ENCODE measurements at regions not wholly inside any gene's neighbourhood (a gene's known extent, or its start where the extent isn't known, plus 50 kb on each side); places are given as distances from the start of the nearest gene placed in this dataset.
A peak's percentile ranks its signal among the peaks of the same experiment; 100 is the strongest.

- TF ChIP-seq GATA3 (IDR thresholded peaks at IDR 0.05; ENCODE audit: low read depth, low read length) (no peak), GATA2 (IDR thresholded peaks at IDR 0.05; ENCODE audit: low read depth, low read length) (no peak)
These were observed 708.1 kb upstream of the RGMB start for GRCh38 chr5:98065261-98065909.

- TF ChIP-seq GATA2 (IDR thresholded peaks at IDR 0.05; ENCODE audit: low read depth, low read length) (no peak), GATA3 (IDR thresholded peaks at IDR 0.05; ENCODE audit: low read depth, low read length) (no peak)
These were observed 706.6 kb upstream of the RGMB start for GRCh38 chr5:98066910-98067309.

GRCh38 chr5:98069876-98070512, 703.5 kb upstream of the RGMB start:
- TF ChIP-seq GATA3 (IDR thresholded peaks at IDR 0.05; ENCODE audit: low read depth, low read length), result no peak
- TF ChIP-seq GATA2 (IDR thresholded peaks at IDR 0.05; ENCODE audit: low read depth, low read length), result no peak

GRCh38 chr5:98072921-98073320, 700.5 kb upstream of the RGMB start:
- no peak for TF ChIP-seq GATA2 (IDR thresholded peaks at IDR 0.05; ENCODE audit: low read depth, low read length)
- no peak for TF ChIP-seq GATA3 (IDR thresholded peaks at IDR 0.05; ENCODE audit: low read depth, low read length)

GRCh38 chr5:98076501-98076900, 697.0 kb upstream of the RGMB start:
- TF ChIP-seq GATA3 (IDR thresholded peaks at IDR 0.05; ENCODE audit: low read depth, low read length), result no peak
- no peak for TF ChIP-seq GATA2 (IDR thresholded peaks at IDR 0.05; ENCODE audit: low read depth, low read length)

GRCh38 chr5:98085593-98085992, 687.9 kb upstream of the RGMB start:
- TF ChIP-seq GATA2 (IDR thresholded peaks at IDR 0.05; ENCODE audit: low read depth, low read length), result no peak
- TF ChIP-seq GATA3 (IDR thresholded peaks at IDR 0.05; ENCODE audit: low read depth, low read length), result no peak

GRCh38 chr5:98095072-98095471, 678.4 kb upstream of the RGMB start:
- TF ChIP-seq GATA3 (IDR thresholded peaks at IDR 0.05; ENCODE audit: low read depth, low read length) (no peak), GATA2 (IDR thresholded peaks at IDR 0.05; ENCODE audit: low read depth, low read length) (no peak)

- TF ChIP-seq GATA2 (IDR thresholded peaks at IDR 0.05; ENCODE audit: low read depth, low read length) (no peak), GATA3 (IDR thresholded peaks at IDR 0.05; ENCODE audit: low read depth, low read length) (no peak)
These were observed 677.3 kb upstream of the RGMB start for GRCh38 chr5:98096155-98096554.

- TF ChIP-seq GATA3 (IDR thresholded peaks at IDR 0.05; ENCODE audit: low read depth, low read length) (no peak), GATA2 (IDR thresholded peaks at IDR 0.05; ENCODE audit: low read depth, low read length) (no peak)
These were observed 673.9 kb upstream of the RGMB start for GRCh38 chr5:98099448-98100105.

- TF ChIP-seq GATA3 (IDR thresholded peaks at IDR 0.05; ENCODE audit: low read depth, low read length) (no peak), GATA2 (IDR thresholded peaks at IDR 0.05; ENCODE audit: low read depth, low read length) (no peak)
These were observed 672.3 kb upstream of the RGMB start for GRCh38 chr5:98101131-98101530.

GRCh38 chr5:98102936-98103335, 670.5 kb upstream of the RGMB start:
- TF ChIP-seq GATA2 (IDR thresholded peaks at IDR 0.05; ENCODE audit: low read depth, low read length), result no peak
- TF ChIP-seq GATA3 (IDR thresholded peaks at IDR 0.05; ENCODE audit: low read depth, low read length), result no peak

- peak; percentile 84 for TF ChIP-seq GATA3 (IDR thresholded peaks at IDR 0.05; ENCODE audit: low read depth, low read length)
- peak; percentile 92 for TF ChIP-seq GATA2 (IDR thresholded peaks at IDR 0.05; ENCODE audit: low read depth, low read length)
These were observed 669.7 kb upstream of the RGMB start for GRCh38 chr5:98103807-98104206.

- peak; percentile 72 for TF ChIP-seq GATA3 (IDR thresholded peaks at IDR 0.05; ENCODE audit: low read depth, low read length)
- peak; percentile 71; the same call in 1 of the 2 replicates for TF ChIP-seq GATA2 (IDR thresholded peaks at IDR 0.05; ENCODE audit: low read depth, low read length)
These were observed 668.8 kb upstream of the RGMB start for GRCh38 chr5:98104454-98105188.

GRCh38 chr5:98105681-98106080, 667.8 kb upstream of the RGMB start:
- TF ChIP-seq GATA3 (IDR thresholded peaks at IDR 0.05; ENCODE audit: low read depth, low read length) (no peak), GATA2 (IDR thresholded peaks at IDR 0.05; ENCODE audit: low read depth, low read length) (no peak)

All from SH-SY5Y (cell line).